Liver (tissue), 8 donors: ENCODE measurements at regions not wholly inside any gene's neighbourhood (a gene's known extent, or its start where the extent isn't known, plus 50 kb on each side); places are given as distances from the start of the nearest gene placed in this dataset.

Experiments used
- DNase-seq: peaks from one replicate; pipeline ENCODE4 v3.0.0-alpha.2; 2017; ENCODE audit warnings: low spot score
- H3K27ac ChIP-seq, 2 donors: one replicate each; pipeline ENCODE4 v1.7.0; 2013; ENCODE audit warnings: inconsistent platforms in 2 of 2, low read length in 2 of 2, control low read depth in 1 of 2, low read depth in 1 of 2, mild to moderate bottlenecking in 1 of 2
- H3K27me3 ChIP-seq, 4 donors: one replicate each; pipeline versions ENCODE4 v1.6.1 to v1.7.0; 2013; ENCODE audit warnings: low read length in 3 of 4, inconsistent platforms in 1 of 4, mild to moderate bottlenecking in 1 of 4, moderate library complexity in 1 of 4; ENCODE audit not compliant: control insufficient read depth in 4 of 4, insufficient read depth in 4 of 4
- H3K36me3 ChIP-seq, 4 donors: one replicate each; pipeline versions ENCODE4 v1.6.1 to v1.7.0; 2013; ENCODE audit warnings: low read length in 3 of 4, mild to moderate bottlenecking in 3 of 4, low read depth in 1 of 4, moderate library complexity in 1 of 4; ENCODE audit not compliant: control insufficient read depth in 4 of 4, insufficient read depth in 3 of 4
- H3K4me1 ChIP-seq, 4 donors: one replicate each; pipeline versions ENCODE4 v1.6.1 to v1.7.0; 2013; ENCODE audit warnings: low read length in 3 of 4, mild to moderate bottlenecking in 3 of 4, moderate library complexity in 1 of 4; ENCODE audit not compliant: control insufficient read depth in 4 of 4, insufficient read depth in 4 of 4
- H3K4me3 ChIP-seq, 3 donors: one replicate each; pipeline versions ENCODE4 v1.6.1 to v1.7.0; 2013; ENCODE audit warnings: low read length in 3 of 3, control low read depth in 1 of 3, low read depth in 1 of 3, mild to moderate bottlenecking in 1 of 3
- H3K9ac ChIP-seq, 2 donors: one replicate each; pipeline ENCODE4 v1.7.0; 2013; ENCODE audit warnings: low read length in 2 of 2, mild to moderate bottlenecking in 2 of 2, moderate library complexity in 2 of 2, control low read depth in 1 of 2, low read depth in 1 of 2
- H3K9me3 ChIP-seq, 4 donors: one replicate each; pipeline versions ENCODE4 v1.6.1 to v1.7.0; 2013; ENCODE audit warnings: low read length in 3 of 4; ENCODE audit not compliant: control insufficient read depth in 4 of 4
- ATF3 ChIP-seq: IDR thresholded peaks from 2 replicates; pipeline ENCODE4 v1.6.1; 2016; ENCODE audit warnings: antibody characterized with exemption
- CTCF ChIP-seq: fragments of 150-350 bp; IDR thresholded peaks from 2 replicates; pipeline ENCODE4 v1.5.1; 2017; ENCODE audit warnings: improper control_type of control experiment, low read depth, low read length; ENCODE audit not compliant: missing input control
- FOXA1 ChIP-seq: IDR thresholded peaks from 2 replicates; pipeline ENCODE4 v1.6.1; 2016; ENCODE audit warnings: antibody characterized with exemption
- FOXA2 ChIP-seq: IDR thresholded peaks from 2 replicates; pipeline ENCODE4 v1.6.1; 2016; ENCODE audit warnings: antibody characterized with exemption
- GABPA ChIP-seq, 2 donors: IDR thresholded peaks in 1 of 2; conservative IDR thresholded peaks in 1 of 2; 2 replicates each; pipeline ENCODE4 v1.6.1; 2016; ENCODE audit warnings: antibody characterized with exemption in 2 of 2, mild to moderate bottlenecking in 1 of 2, moderate library complexity in 1 of 2
- HNF4A ChIP-seq, 2 donors: conservative IDR thresholded peaks; 2 replicates each; pipeline ENCODE4 v1.6.1; 2016; ENCODE audit warnings: antibody characterized with exemption in 2 of 2, mild to moderate bottlenecking in 2 of 2
- HNF4G ChIP-seq: IDR thresholded peaks from 2 replicates; pipeline ENCODE4 v1.6.1; 2016; ENCODE audit warnings: antibody characterized with exemption
- JUND ChIP-seq, 2 donors: IDR thresholded peaks; 2 replicates each; pipeline ENCODE4 v1.6.1; 2016; ENCODE audit warnings: antibody characterized with exemption in 2 of 2
- MAX ChIP-seq: IDR thresholded peaks from 2 replicates; pipeline ENCODE4 v1.6.1; 2016; ENCODE audit warnings: antibody characterized with exemption
- NR2F2 ChIP-seq: IDR thresholded peaks from 2 replicates; pipeline ENCODE4 v1.6.1; 2016; ENCODE audit warnings: antibody characterized with exemption
- RAD21 ChIP-seq, 2 donors: IDR thresholded peaks; 2 replicates each; pipeline ENCODE4 v1.6.1; 2016; ENCODE audit warnings: antibody characterized with exemption in 2 of 2, mild to moderate bottlenecking in 2 of 2
- REST ChIP-seq: IDR thresholded peaks from 2 replicates; pipeline ENCODE4 v1.6.1; 2016; ENCODE audit warnings: antibody characterized with exemption, mild to moderate bottlenecking
- RXRA ChIP-seq, 2 donors: IDR thresholded peaks; 2 replicates each; pipeline ENCODE4 v1.6.1; 2017 to 2018; ENCODE audit warnings: antibody characterized with exemption in 2 of 2, mild to moderate bottlenecking in 1 of 2
- TAF1 ChIP-seq: conservative IDR thresholded peaks from 2 replicates; pipeline ENCODE4 v1.6.1; 2016; ENCODE audit warnings: antibody characterized with exemption, mild to moderate bottlenecking
- ZBTB33 ChIP-seq: IDR thresholded peaks from 2 replicates; pipeline ENCODE4 v1.6.1; 2016; ENCODE audit warnings: antibody characterized with exemption
- WGBS: extraction: QIAGEN DNeasy Blood & Tissue Kit; methylation state at CpG from one replicate; pipeline ENCODE4 v1.1.7; 2013; 5-methylcytosine and 5-hydroxymethylcytosine counted together
- donor health status: healthy.
- donor health status: healthy.
- donor health status: healthy.
- donor health status: healthy.
- donor health status: healthy.

- Histone ChIP-seq H3K27ac (no peak overlapping the region), H3K9ac (no peak overlapping the region), H3K4me1 (no peaks in the 10 kb centered on the region), H3K27me3 (peaks cover 0 to 11% (median 1%) of the 10 kb centered on the region in 4 donors), H3K4me3 (no peak overlapping the region), H3K36me3 (no peaks in the 10 kb centered on the region), H3K9me3 (peaks cover 0 to 5% (median 1%) of the 10 kb centered on the region in 4 donors)
- TF ChIP-seq HNF4G (no peak), RAD21 (IDR thresholded peaks at IDR 0.05) (no peak), GABPA (IDR thresholded peaks at IDR 0.05 in 1 of 2, conservative IDR thresholded peaks at IDR 0.05 in 1 of 2) (no peak), REST (no peak), TAF1 (no peak), RXRA (IDR thresholded peaks at IDR 0.05) (no peak), FOXA2 (no peak), MAX (no peak), ZBTB33 (no peak)
- no peak for DNase-seq
- WGBS = 48% methylated on average over 7 of the region's 7 CpGs
Measured at GRCh38 chr9:84189904-84190303, 150.7 kb downstream of the SLC28A3 start.

GRCh38 chr9:84190411-84190810 is 150.1 kb downstream of the SLC28A3 start:
- Histone ChIP-seq H3K27ac (no peak overlapping the region), H3K9me3 (peaks cover 0 to 5% (median 1%) of the 10 kb centered on the region in 4 donors), H3K9ac (no peak overlapping the region), H3K36me3 (no peaks in the 10 kb centered on the region), H3K4me3 (no peak overlapping the region), H3K4me1 (no peaks in the 10 kb centered on the region), H3K27me3 (peaks cover 0 to 11% (median 0%) of the 10 kb centered on the region in 4 donors)
- TF ChIP-seq FOXA1 = no peak
- no peak for TF ChIP-seq GABPA (IDR thresholded peaks at IDR 0.05 in 1 of 2, conservative IDR thresholded peaks at IDR 0.05 in 1 of 2)
- no peak for TF ChIP-seq CTCF
- TF ChIP-seq RAD21 (IDR thresholded peaks at IDR 0.05) = no peak
- no peak for TF ChIP-seq REST
- no peak for TF ChIP-seq ATF3
- TF ChIP-seq ZBTB33 = no peak
- TF ChIP-seq HNF4A (conservative IDR thresholded peaks at IDR 0.05) = no peak
- no peak for TF ChIP-seq NR2F2
- no peak for TF ChIP-seq MAX
- no peak for TF ChIP-seq FOXA2
- no peak for TF ChIP-seq JUND (IDR thresholded peaks at IDR 0.05)
- no peak for TF ChIP-seq HNF4G
- TF ChIP-seq RXRA (IDR thresholded peaks at IDR 0.05) = no peak
- DNase-seq = no peak
- 78% methylated on average over 2 of the region's 2 CpGs for WGBS
